Stimulated activated CD4-positive, alpha-beta T cell treated with anti-CD3 and anti-CD28 coated beads, Interleukin-2, amount 100 ng/mL, for 24 hours (primary cell): ENCODE measurements at regions not wholly inside any gene's neighbourhood (a gene's known extent, or its start where the extent isn't known, plus 50 kb on each side); places are given as distances from the start of the nearest gene placed in this dataset.
"Not testable (repeated sequence)": the region's sequence is repeated elsewhere in the genome, so short reads cannot be mapped to it uniquely, and the experiment has no call there.

ENCODE experiments used
- DNase-seq, 2 donors: peaks; one replicate each; pipeline ENCODE4 v3.0.0-alpha.2; 2020

- DNase-seq, result no peak
Measured at GRCh38 chr1:60502506-60502905, 428.9 kb upstream of the C1orf87 start.

DNA sequence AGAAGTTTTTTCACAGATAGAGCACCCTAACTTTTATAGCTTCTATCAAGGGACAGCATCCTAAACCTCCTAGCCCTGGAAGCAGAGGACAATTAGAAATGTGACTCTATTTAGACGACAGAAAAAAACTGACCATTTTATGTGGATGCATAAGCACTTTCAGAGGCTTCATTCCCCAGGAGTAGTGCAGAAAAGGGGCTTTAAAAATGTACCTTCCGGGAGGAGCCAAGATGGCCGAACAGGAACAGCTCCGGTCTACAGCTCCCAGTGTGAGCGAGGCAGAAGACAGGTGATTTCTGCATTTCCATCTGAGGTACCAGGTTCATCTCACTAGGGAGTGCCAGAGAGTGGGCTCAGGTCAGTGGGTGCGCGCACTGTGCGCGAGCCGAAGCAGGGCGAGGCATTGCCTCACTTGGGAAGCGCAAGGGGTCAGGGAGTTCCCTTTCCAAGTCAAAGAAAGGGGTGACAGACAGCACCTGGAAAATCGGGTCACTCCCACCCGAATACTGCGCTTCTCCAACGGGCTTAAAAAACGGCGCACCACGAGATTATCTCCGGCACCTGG lies 416.4 kb upstream of the C1orf87 start:
- DNase-seq, result not testable (repeated sequence)

DNA sequence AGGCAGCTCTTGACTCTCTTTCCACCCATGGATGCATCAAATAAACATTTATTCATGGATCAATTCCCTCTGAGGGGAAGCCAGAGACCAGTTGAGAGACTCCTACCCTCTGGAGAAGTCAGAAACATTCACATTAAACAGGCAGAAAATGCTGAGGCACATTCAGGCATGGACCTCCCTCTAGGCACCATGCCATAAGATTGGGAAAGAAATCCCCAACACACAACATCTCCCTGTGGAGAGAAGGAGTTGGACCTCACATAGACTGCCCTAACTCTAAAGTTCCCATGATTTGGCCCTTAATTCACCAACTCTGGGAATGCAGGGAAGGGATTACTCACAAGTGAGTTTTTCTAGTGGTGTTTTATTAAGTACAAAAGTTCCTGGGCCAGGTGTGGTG lies 415.3 kb upstream of the C1orf87 start:
- no peak for DNase-seq

GRCh38 chr1:60487565-60488345 lies 414.2 kb upstream of the C1orf87 start:
- no peak for DNase-seq

DNA sequence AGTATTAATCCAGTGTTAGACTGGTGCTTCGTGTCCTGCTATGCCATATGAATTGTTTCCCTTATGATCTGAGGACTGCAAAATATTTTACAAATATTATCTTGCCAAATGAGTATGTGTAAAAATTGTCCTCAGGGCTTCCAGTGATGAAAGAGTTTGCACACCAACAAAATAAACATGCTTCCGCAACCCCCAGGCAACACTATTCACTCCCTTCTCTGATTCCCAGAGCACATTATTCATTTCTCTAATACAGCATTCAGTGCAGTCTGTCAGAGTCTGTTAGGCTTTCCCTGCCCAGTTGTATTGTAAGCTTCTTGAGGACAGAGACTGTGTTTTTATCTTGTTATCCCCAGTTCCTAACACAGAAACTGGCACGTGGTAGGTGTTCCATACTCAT lies 409.9 kb upstream of the C1orf87 start:
- DNase-seq, result no peak

- no peak for DNase-seq
Measured at GRCh38 chr1:60470246-60470645, 396.7 kb upstream of the C1orf87 start.

DNA sequence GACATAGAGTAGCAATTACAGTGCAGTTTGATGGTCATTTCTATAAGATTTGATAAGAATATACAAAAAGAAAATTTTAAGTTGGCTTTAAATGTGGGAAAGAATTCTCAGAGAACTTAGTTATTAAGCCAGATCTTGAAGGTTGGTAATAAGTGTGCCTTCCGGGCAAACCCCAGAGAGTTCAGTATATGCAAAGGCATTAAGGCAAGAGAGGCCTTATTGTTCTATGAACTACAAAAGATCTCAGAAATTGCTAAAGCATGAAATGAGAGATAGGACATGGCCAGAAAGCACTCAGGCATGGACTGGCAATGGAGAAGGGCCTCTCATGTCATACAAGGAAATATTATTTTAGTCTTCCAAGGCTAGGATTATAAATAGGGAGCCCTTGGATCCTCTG lies 390.2 kb upstream of the C1orf87 start:
- DNase-seq, result no peak

- no peak for DNase-seq
Measured at GRCh38 chr1:60463146-60463545, 389.6 kb upstream of the C1orf87 start.

DNA sequence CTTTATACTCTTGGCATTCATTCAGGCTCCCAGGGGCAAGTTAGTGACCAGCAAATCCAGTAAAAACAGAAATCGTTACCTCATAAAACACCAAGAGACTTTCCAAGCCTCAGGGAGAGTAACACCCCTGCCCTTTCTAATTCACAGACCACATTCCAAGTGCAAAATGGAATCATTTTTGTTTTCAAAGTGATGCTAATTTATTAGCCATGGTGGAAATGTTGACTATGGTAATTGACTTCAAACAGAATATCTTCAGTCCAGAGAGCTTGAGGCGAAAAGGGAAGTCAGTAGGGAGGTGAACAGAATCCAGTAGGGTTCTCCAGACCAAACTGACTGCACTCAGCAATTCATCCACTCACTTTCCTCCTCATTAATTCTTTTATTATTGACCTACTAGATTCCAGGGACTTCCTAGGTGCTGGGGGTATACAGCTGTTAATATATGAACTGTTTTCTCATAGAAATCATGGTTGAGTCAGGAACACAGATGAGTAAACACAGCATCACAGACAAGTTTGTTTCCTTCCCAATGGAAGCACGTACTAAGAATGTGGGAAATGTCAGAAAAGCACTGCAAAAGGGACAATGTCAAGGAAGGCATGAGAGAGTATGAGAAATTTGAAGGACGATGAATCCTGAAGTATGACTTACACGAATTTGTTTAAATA lies 388.5 kb upstream of the C1orf87 start:
- DNase-seq, result no peak

GRCh38 chr1:60458111-60458510 lies 384.5 kb upstream of the C1orf87 start:
- DNase-seq, result no peak

- no peak for DNase-seq
Measured at GRCh38 chr1:60449876-60450275, 376.3 kb upstream of the C1orf87 start.

DNA sequence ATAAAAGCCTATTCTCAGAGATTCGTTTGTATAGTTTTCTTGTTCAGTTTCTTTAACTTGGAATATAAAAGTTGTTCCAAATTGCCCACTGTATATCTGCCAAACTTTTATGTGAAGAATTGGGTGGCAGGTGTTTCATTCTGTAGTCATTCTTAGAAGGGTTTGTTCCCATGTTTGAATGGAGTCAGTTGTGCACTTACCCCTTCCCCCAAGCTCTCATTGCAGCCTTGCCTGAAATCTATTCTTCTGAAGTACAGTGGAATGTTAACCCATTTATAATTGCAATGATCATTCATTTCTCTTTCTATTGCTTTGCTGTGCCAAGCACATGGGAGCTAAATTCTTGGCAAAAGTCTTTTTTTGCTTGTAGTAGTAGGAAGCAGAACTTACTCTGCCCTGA lies 375.3 kb upstream of the C1orf87 start:
- no peak for DNase-seq

DNA sequence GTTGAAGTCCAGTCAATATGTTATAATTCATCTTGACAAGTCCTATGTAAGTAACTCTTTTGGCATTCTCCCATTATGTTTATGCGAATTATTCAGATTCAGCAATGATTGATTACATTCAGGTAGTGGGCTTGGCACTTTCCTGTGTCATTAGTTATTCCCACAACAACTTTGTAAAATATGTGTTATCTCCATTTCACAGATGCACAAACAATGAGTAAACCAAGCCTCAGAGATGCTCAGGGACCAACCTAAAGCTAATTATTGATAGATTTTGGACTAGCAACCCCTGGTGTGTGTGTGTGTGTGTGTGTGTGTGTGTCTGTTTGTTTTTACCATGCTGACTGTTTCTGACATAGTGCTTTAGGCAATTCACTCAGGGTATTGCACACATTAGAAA lies 371.1 kb upstream of the C1orf87 start:
- no peak for DNase-seq

DNA sequence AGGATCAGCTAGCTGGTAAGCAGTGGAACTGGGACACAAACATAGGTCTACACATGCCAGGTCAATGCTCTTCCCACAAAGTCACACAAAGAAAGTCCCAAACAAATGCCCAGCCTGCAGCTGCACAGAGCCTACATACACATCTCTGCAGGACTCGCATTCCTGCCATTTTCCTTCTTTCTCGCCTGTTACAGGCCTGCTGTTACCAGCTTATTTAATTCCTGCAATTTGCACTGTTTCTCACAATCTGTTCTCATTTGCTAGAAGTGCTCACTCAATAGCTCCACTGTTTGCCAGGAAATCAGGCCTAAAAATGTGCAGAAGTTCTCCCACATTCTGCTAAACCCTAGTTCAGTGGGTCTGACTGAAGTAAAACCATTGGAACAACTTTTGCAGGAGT lies 362.6 kb upstream of the C1orf87 start:
- DNase-seq, result no peak

GRCh38 chr1:60431593-60431992 lies 358.0 kb upstream of the C1orf87 start:
- no peak for DNase-seq

DNA sequence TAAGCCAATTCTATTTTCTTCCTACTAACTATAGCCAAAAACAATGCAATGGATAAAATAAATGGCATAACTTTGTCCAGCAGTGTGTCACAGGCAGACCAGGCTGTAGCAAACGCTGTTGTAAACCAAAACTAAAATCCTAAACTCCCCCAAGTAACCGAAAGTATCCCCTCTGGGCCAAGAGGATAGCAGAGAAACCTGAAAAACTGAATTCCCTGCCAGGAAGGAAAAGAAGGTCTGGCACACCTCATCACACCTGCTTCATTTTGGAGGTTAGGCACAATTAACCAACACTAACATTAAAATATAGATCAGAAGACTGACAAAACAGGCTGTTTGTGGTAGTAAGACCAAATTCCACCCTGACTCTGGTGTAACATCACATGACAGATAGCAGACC lies 356.8 kb upstream of the C1orf87 start:
- DNase-seq, result no peak

- DNase-seq, result no peak
Measured at GRCh38 chr1:60428127-60428526, 354.6 kb upstream of the C1orf87 start.

GRCh38 chr1:60427701-60428100 lies 354.1 kb upstream of the C1orf87 start:
- DNase-seq, result no peak

DNA sequence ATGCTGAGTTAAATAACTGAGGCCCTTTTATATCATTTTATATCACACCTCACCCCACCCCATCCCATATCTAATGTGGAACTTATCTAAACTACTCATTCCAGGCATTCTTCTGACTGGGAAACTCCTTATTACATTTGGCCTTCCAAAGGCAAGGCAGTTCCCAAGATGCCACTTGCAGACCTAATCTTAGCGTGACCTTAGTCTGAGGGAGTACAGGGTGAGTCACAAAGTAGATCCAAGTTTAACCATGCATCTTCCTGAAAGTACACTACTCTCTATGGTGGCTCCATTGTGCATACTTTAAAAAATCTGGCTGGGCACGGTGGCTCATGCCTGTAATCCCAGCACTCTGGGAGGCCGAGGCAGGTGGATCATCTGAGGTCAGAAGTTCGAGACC lies 353.6 kb upstream of the C1orf87 start:
- DNase-seq, result no peak

GRCh38 chr1:60425528-60425927 lies 352.0 kb upstream of the C1orf87 start:
- no peak for DNase-seq

- DNase-seq, result no peak
Measured at GRCh38 chr1:60423146-60423780, 349.7 kb upstream of the C1orf87 start.

DNA sequence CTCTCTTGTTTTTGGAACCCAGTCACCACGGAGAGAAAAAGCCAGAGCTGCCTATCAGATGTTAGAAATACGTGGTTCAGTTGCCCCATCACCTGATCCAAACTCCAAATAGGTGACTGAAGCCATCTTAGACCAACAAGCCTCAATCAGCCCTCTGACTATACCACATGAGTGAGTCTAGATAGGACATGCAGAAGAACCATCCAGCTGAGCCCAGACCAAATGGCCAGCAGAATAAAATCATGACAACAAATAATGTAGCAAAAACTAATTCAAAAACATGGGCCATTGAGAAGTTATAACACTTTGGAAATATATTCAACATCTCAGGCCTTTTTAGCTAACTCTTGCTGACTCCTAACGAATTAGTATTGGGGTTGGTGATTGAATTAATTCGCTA lies 348.4 kb upstream of the C1orf87 start:
- DNase-seq, result no peak

DNA sequence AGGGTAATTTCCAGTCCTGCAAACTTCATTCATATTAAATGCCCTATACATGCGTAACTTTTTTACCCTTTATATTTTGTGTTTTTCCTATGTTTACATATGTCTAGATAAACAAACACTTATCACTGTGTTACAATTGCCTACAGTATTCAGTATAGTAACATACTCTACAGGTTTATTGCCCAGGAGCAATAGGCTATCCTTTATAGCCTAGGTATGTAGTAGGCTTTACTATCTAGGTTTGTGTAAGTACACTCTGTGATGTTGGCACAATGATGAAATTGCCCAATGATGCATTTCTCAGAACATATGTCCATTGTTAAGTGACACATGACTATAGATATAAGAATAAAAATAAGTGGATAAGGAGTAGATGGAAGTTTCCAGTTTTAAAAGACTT lies 345.5 kb upstream of the C1orf87 start:
- DNase-seq, result no peak

- DNase-seq, result no peak
Measured at GRCh38 chr1:60415696-60416095, 342.1 kb upstream of the C1orf87 start.
